ENCODE measurements at regions not wholly inside any gene's neighbourhood (a gene's known extent, or its start where the extent isn't known, plus 50 kb on each side); places are given as distances from the start of the nearest gene placed in this dataset.

DNA sequence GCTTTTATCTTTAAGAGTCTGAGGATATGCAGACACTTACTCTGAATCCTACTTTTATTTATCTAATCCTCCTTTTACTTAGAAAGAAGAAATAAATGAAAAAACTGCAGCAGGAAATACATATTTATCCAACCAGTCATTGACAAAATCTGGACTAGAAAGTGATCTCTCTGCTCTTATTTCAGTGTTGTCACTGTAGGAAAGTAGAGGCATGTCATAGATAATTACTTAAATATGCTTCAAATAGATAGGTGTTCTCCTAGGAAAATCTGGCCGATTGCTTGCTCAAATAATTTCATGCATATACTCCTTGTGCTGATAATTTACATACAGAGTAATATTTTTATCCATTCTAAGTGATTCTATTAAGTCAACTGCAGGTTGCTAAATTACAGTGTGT is 2001.9 kb upstream of the C9orf72 start:
- H3K4me1 ChIP-seq (ENCODE audit: insufficient read depth, low read length): no peaks in the 10 kb centered on the region
- no peak overlapping the region for H2BK120ac ChIP-seq (ENCODE audit: low read depth, low read length, poor library complexity, severe bottlenecking)
- H3K18ac ChIP-seq (ENCODE audit: insufficient read length, low read depth, low read length): no peak overlapping the region
- no peak overlapping the region for H3K14ac ChIP-seq (ENCODE audit: insufficient read depth, low read length)
- H2AK5ac ChIP-seq (ENCODE audit: insufficient read length, low read length): no peak overlapping the region
- no peak overlapping the region for H3T11ph ChIP-seq (ENCODE audit: low read length)
- no peaks in the 10 kb centered on the region for H3K9me3 ChIP-seq (ENCODE audit: control insufficient read depth, low read depth, low read length)
- H3K9ac ChIP-seq (ENCODE audit: extremely low read depth, insufficient read length, low read length): no peak overlapping the region
- H4K20me1 ChIP-seq (ENCODE audit: control insufficient read depth, insufficient read depth, insufficient read length): no peaks in the 10 kb centered on the region
- no peaks in the 10 kb centered on the region for H3K4me1 Mint-ChIP-seq
- H3K23ac ChIP-seq (ENCODE audit: insufficient read length, low read depth, low read length): no peak overlapping the region
- H3K27ac ChIP-seq (ENCODE audit: insufficient read length, low read depth, low read length): no peak overlapping the region
- H3K27me3 ChIP-seq (ENCODE audit: insufficient read depth, low read length): no peaks in the 10 kb centered on the region
- H2BK15ac ChIP-seq (ENCODE audit: low read depth, low read length): no peak overlapping the region
- no CpG with 5 or more reads among the region's 1 CpG for WGBS (ENCODE audit: extremely low coverage, insufficient read length, low lambda C conversion rate)
- peaks cover 3% of the 10 kb centered on the region in 2 experiments; a peak in 4 of 5 replicates for H3K9me3 Mint-ChIP-seq
- no peak overlapping the region for H3K4me3 Mint-ChIP-seq
- no peaks in the 10 kb centered on the region for H3K23me2 ChIP-seq (ENCODE audit: insufficient read length, low read depth, low read length, poor library complexity, severe bottlenecking)
- no peaks in the 10 kb centered on the region for H3K79me1 ChIP-seq (ENCODE audit: insufficient read depth, low read depth, low read length, poor library complexity, severe bottlenecking)
- H3K27me3 Mint-ChIP-seq (ENCODE audit: low read depth): no peaks in the 10 kb centered on the region
- H2BK5ac ChIP-seq (ENCODE audit: insufficient read length, low read length): no peak overlapping the region
- H3K4ac ChIP-seq (ENCODE audit: low read depth, low read length): no peak overlapping the region
- H2BK20ac ChIP-seq (ENCODE audit: low read depth, low read length, poor library complexity, severe bottlenecking): no peak overlapping the region
- no peak overlapping the region for H3K56ac ChIP-seq (ENCODE audit: insufficient read length, low read depth, low read length)
- peaks cover 0 to 5% (median 2%) of the 10 kb centered on the region in 3 experiments; a peak in 1 of 7 replicates for H3K36me3 Mint-ChIP-seq (ENCODE audit: insufficient read depth in 1 of 3, low read depth in 3 of 3)
- DNase-seq: no peak
- no peak overlapping the region for H2AFZ ChIP-seq (ENCODE audit: low read length)
- H4K8ac ChIP-seq (replicated peaks; ENCODE audit: insufficient read length, low read depth, low read length): no peak overlapping the region
- H4K5ac ChIP-seq (ENCODE audit: insufficient read length, low read depth, low read length): no peak overlapping the region
- H4K91ac ChIP-seq (ENCODE audit: insufficient read length, low read depth, low read length): no peak overlapping the region
- H3K4me2 ChIP-seq (ENCODE audit: insufficient read depth, insufficient read length, low read length): no peak overlapping the region
- H3K27ac Mint-ChIP-seq: no peak overlapping the region
- H2BK12ac ChIP-seq (ENCODE audit: insufficient read length, low read depth, low read length): no peak overlapping the region
- no peaks in the 10 kb centered on the region for H3K79me2 ChIP-seq (ENCODE audit: insufficient read depth, low read length)
- no peak for TF ChIP-seq CTCF (conservative IDR thresholded peaks at IDR 0.05)

All from H9 (cell line).